ENCODE measurements at regions not wholly inside any gene's neighbourhood (a gene's known extent, or its start where the extent isn't known, plus 50 kb on each side); places are given as distances from the start of the nearest gene placed in this dataset.

GRCh38 chr12:93184672-93185368 is 192.9 kb upstream of the NUDT4 start:
- TF ChIP-seq EZH2 (IDR thresholded peaks at IDR 0.05; ENCODE audit: insufficient read depth, poor library complexity, severe bottlenecking) = no peak
- TF ChIP-seq EZH2phosphoT487 (IDR thresholded peaks at IDR 0.05; ENCODE audit: insufficient read depth, low read depth) = no peak
